HG03469 (cell line): ENCODE measurements at regions not wholly inside any gene's neighbourhood (a gene's known extent, or its start where the extent isn't known, plus 50 kb on each side); places are given as distances from the start of the nearest gene placed in this dataset.

ENCODE experiments used
- ATAC-seq: cut with Tn5 transposase; IDR thresholded peaks from one replicate; pipeline ENCODE4 v1.9.1; 2021; ENCODE audit warnings: mild to moderate bottlenecking, moderate library complexity, moderate number of reproducible peaks; ENCODE audit not compliant: unreplicated experiment

GRCh38 chr12:125954362-125954761, 889.1 kb downstream of the AACS start:
- no peak for ATAC-seq

DNA sequence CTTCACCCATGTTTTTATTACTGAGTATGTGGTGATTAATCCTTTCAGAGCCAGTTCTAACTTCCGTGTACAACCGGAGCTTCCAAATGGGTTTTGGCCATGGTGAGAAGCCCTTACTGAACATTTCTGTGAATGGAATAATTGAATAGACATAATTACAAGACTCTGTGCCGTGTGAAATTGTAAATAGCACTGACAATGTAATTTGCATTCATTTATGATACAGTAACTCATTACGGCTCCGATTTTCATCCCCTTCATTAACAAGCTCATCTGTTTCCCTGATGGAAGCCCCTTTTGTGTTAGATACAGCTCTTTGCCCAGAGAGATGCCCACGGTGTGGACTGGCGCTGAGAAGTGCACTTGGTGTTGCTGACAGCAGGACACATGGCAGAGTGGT, 891.0 kb downstream of the AACS start:
- no peak for ATAC-seq

GRCh38 chr12:125966641-125967040, 901.4 kb downstream of the AACS start:
- ATAC-seq, result no peak

GRCh38 chr12:125968413-125968812, 903.2 kb downstream of the AACS start:
- no peak for ATAC-seq

DNA sequence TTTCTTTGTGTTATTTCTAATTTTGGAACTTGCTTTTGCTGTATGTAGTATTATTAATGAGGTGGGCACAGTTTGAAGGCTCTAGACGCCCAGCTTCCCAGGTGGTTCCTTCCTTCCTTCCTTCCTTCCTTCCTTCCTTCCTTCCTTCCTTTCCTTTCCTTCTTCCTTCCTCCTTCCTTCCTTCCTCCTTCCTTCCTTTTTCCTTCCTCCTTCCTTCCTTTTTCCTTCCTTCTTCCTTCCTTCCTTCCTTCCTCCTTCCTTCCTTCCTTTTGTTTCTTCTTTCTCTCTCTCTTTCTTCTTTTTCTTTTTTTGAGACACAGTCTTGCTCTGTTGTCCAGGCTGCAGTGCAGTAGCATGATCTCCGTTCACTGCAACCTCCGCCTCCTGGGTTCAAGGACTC, 906.7 kb downstream of the AACS start:
- no peak for ATAC-seq

DNA sequence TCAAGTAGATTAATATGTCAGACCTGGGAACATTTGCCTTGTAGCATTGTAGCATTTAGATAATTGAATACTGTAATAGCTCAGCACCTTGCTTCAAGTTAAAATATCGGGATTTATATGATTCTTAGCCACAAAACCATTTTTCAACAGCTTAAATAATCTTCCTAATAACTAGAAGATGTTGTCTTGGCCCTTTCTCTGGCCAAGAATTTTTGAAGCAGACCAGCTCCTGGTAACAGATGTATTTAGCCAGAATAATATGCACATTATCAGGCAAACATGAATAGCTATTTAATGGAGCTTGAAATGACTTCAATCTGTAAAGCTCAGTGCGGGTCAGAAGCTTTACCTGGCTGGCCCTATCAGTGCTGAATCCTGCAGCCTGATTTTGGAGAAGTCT, 913.1 kb downstream of the AACS start:
- no peak for ATAC-seq

GRCh38 chr12:125981610-125982253, 916.5 kb downstream of the AACS start:
- no peak for ATAC-seq

DNA sequence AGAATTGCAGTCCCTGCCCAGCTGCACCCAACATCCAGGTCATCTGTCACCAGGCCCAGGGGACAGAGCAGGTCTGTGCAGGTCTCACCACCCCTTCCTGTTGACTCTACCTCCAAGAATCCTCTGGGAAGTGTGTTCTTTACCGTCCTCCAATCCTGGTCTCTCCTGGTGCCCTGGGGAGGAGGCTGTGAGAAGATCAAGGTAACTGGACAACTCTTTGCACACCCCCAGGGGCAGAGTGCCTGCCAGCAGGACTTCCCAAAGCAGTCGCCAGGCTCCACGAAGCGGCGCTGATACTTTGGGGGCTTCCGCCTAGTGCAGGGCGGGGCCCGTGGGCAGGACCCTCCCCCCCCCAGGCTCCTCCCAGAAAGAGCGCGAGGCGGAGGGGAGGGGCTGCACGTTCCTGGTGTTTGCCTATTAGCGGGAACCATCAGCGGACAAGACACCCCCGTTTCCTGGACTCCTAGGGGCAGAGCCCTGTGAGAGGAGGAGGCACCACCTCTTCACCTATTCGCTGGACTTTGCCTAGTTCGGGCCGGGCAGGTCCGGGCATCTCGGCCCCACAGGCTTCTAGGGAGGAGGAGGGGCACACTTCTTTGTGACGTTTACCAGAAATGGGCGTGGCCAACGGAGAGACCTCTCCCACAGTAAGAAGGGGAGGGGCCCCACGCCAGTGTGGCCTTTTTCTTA, 918.0 kb downstream of the AACS start:
- ATAC-seq, result no peak

GRCh38 chr12:125983784-125984500, 918.7 kb downstream of the AACS start:
- ATAC-seq, result no peak

GRCh38 chr12:125988545-125988944, 923.3 kb downstream of the AACS start:
- no peak for ATAC-seq

GRCh38 chr12:125989696-125990095, 924.5 kb downstream of the AACS start:
- no peak for ATAC-seq

DNA sequence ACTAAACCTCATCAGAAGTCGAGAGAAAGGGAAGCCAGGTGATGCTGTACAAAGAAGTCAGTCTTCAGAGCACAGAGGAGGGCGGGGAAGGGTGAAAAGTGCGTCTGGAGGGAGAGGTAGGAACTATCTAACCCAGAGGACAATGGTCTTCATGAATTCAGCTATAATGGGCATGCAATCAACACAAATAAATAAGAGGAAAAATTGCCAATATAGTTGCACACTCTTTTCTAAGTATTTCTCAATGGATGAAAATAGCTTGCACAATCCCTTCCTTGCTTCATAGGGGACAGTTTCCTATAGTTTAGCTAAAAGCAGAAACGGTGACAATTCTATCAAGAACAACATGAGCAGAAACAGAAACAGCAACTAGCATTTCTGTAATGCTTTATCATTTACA, 931.2 kb downstream of the AACS start:
- ATAC-seq, result no peak

DNA sequence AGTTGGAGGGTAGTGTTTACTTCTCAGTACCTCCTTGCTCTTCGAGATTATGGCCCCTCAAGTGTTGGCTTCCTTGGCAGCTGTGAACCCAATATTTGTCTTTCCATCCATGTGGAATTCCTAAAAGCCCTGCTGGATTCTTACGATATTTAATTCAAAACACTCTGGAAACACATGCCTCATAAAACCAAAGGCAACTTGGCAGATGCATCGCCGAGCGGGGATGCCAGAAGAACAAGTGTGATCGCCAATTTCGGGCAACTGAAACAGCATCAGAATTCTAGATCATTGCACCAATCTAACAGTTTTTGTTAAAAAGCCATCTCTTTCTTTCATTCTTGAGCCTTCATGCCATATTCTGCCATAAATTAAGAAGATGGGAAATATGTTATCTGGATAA, 934.4 kb downstream of the AACS start:
- ATAC-seq, result no peak

DNA sequence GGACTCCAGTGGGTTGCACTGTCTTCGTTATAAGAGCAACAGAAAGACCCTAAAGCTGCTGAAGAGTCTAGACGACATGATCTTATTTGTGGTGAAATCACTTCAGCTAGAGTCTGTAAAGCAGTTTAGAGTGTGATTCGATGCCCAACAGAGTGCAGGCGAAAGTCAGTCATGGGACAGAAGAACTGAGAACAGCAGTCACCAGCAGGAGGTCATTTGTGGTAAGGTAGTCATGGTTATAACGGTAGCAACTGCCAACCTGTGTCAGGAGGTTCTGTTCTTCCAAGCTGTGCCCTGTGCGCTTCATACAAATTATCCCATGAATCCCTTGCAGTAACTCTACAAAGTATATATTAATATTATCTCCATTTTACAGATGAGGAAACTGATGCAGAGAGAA, 954.1 kb downstream of the AACS start:
- ATAC-seq, result no peak

DNA sequence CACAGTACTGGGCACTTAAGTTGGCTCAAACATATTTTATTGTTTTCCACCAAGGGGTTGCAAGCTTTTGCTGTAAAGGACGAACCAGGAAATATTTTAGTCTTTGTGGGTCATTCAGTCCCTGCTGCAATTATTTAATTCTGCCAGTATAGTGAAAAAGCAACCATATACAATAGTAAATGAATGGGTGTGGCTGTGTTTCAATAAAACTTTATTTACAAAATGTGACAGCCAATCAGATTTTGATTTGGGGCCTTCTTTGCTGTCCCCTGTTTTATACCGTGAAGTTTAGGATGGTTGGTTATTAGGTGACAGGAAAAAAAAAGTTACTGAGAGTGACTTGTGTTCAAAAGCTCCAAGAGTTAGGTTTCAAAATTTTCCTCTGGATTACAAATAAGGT, 956.4 kb downstream of the AACS start:
- no peak for ATAC-seq

DNA sequence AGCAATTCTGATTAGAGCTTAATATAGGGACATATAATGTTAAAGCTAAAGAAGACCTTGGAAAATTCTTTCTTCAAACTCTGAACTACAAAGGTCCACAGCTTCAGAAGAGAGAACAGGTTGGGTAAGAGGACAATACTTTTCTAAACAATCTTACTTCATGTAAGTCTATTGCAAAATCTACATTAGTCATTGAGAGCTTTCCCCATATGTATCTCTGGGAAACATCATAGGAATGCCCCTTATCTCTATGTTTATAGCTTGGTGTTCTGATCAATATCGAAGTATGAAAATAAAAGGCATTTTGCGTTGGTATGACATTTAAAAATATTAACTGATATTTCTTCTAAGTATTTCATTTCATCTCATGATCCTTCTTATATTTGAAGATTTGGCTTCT, 962.6 kb downstream of the AACS start:
- no peak for ATAC-seq

DNA sequence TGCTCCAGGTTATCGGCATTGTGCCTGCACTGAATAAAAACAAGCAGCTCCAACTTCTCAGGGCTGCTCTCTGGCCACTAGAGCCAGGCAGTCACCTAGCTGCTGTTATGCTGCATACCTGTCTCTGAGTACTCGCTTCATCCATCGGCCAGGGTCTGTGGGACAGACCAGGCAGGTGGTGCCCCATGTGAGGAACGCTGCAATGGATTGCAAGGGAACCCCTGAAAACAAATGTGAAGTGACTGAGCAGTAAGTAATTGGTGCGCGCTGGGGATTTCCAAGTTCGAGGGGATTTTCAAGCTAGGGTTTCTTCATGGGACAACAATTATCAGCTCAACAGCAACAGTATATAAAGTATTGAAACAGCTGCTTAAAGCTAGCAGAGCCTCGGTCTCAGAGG, 965.3 kb downstream of the AACS start:
- no peak for ATAC-seq

GRCh38 chr12:126033751-126034150, 968.5 kb downstream of the AACS start:
- no peak for ATAC-seq

DNA sequence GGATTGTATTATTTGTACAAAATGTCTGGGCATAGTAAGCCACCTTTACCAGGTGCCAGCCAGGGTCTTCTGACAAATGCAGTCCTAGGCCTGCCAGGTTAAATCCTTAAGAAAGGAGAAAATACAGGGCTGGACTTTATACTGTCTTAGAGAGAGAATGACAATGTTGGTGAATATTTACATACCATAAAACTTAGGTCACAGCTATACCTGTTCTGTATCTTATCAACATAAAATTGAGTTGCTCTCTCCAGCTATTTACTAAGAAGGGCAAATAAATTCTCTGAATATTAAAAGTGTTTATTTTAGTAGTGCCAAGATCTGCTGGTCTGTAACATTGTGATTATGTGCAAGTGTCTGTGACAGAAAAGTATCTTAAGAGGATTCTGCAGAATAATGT, 971.1 kb downstream of the AACS start:
- no peak for ATAC-seq

GRCh38 chr12:126038434-126038833, 973.2 kb downstream of the AACS start:
- no peak for ATAC-seq

DNA sequence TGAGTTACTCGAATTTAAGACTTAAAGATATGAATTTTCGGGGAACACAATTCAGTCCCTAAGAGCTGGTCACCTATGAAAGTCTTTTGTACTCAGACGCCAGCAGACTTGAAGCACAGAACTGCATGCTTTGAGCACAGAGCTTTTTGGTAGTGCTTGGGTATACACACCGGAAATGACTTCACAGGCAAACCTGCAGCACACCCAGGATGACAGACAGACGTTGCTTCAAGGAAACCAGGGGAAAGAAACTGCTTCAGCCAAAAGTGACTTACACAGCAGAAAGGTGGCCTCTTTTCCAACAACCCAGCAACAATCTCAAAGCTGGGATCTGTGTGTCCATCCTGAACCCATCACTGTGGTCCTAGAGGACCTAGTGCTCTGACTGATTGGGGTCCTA, 975.1 kb downstream of the AACS start:
- no peak for ATAC-seq

GRCh38 chr12:126042286-126042685, 977.1 kb downstream of the AACS start:
- ATAC-seq, result no peak
